Colon (tissue), 2 donors: ENCODE measurements at regions not wholly inside any gene's neighbourhood (a gene's known extent, or its start where the extent isn't known, plus 50 kb on each side); places are given as distances from the start of the nearest gene placed in this dataset.
"Not testable (repeated sequence)": the region's sequence is repeated elsewhere in the genome, so short reads cannot be mapped to it uniquely, and the experiment has no call there.

ENCODE experiments used
- FAIRE-seq: peaks from 2 replicates; lab custom pipeline; 2012; peaks lifted over from hg19 to GRCh38; lab: Jason Lieb, UNC
- donor health status: control.
- donor health status: control.

DNA sequence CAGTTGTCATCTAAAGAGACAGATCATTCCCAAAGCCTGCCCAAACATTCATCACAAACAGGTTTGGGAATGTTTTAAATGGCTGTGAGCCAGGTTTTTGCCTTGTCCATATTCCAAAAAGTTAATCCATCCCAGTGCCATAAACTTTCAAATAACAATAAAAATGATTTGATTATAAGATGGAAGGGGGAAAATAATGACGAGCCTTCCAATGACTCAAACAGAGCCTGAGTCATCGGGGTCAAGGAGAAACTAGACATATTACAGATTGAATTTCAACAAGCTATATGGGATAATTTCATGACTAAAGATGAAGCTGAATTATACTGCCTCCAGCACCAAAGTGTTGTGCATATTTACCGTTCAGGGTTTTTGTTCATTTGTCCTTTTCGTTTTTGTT is 195.8 kb upstream of the PKN2 start:
- FAIRE-seq: no peak

GRCh38 chr1:88490676-88491075 is 193.4 kb upstream of the PKN2 start:
- FAIRE-seq: no peak

DNA sequence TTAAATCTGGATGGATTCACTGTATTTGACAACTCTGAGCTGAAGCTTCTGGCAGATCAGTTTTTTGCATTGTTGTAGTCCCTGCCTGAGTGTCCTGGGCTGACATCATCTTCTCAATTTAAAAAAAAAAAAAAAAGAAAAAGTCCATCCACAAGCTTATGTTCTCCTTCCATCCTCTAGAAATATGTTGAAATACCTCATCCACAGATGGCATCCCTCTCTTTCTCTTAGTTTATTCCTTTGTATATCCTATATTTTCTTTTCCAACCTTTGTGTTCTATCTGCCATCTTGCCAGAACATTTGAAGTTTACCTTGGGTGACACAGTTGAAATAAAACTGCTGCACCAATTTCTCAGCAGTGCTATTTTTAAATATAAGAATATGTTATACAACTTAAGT is 184.4 kb upstream of the PKN2 start:
- FAIRE-seq: no peak

DNA sequence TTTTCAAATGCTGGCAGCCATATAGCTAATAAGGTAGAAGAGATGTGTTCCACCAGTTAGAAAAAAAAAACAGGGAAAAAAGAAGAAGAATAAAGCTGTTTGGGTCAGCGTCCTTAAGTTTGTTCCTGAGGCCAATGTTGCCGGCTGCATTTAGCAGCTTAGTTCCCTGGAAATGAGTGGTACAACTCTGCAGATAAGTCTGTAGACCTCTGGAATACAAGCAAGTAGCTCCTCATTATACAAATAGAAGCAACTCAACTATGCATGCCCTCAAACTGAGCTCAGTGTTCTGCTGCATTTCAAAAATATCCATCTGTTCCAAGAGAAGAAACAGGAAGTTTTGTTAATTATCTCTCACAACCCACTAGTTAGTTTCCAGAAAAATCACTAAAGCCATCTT is 181.2 kb upstream of the PKN2 start:
- FAIRE-seq: no peak

GRCh38 chr1:88503646-88504045 is 180.4 kb upstream of the PKN2 start:
- no peak for FAIRE-seq

GRCh38 chr1:88504601-88505000 is 179.5 kb upstream of the PKN2 start:
- no peak for FAIRE-seq

DNA sequence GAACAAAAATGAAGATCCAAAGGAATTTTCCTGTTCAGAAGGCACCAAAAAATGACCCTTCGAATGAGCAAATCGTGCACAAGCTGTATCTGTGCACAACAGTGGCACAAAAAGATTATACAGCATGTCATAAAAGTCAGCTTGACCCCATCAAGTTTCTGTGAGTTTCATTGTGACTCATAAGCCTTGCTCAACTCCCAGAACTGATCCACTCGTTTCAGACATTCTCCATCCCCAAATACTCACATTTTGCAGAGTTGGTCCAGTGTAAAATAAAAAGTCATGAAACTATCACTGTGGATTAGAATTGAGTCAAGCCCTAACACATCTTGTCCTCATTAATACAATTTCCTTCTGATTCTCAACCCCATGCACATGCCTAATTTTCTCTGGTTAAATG is 174.7 kb upstream of the PKN2 start:
- no peak for FAIRE-seq

DNA sequence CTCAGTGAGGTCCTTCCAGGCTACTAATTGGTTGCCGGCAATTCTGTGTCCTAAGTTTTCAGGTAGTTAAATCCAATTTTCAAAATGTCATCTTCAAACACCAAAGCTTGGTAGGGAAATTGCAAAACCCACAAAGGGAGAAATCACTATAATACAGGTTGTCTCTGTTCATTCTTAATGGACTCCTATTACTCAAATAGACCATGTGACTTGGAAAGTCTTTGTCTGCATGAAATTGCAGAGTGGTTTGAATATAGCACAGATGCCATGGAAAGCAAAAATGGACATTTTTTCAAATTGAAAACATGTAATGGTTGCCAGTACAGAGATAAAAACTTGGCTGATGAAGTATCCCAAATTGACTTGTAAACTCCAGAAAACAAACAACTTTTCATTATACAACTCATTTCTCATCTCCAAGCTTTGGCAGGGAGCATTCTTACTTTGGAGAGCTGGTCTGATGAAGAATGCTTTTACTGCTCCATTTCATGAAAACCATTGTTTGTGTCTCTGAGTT is 169.5 kb upstream of the PKN2 start:
- FAIRE-seq: no peak

GRCh38 chr1:88517499-88517898 is 166.6 kb upstream of the PKN2 start:
- not testable (repeated sequence) for FAIRE-seq

- no peak for FAIRE-seq
Measured at GRCh38 chr1:88519156-88519555, 164.9 kb upstream of the PKN2 start.

GRCh38 chr1:88523854-88524528 is 160.1 kb upstream of the PKN2 start:
- FAIRE-seq: no peak

DNA sequence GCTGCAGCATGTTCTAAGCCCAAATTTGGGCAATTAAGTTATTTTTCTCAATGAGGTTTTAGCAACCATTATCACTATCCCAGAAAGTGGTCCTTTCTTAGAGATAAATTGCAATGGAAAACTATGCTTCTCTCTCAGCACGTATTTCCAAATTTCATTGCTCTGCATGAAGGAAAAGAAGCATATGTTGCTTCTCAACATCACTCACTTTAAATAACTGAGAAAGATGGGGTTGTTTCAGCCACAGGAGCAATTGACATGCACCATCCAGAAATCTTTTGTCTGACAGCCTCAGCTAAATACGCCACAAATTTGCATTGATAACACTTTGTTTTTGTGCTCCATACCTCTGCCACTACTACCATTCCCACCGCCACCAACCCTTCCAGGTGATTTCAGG is 157.6 kb upstream of the PKN2 start:
- no peak for FAIRE-seq

DNA sequence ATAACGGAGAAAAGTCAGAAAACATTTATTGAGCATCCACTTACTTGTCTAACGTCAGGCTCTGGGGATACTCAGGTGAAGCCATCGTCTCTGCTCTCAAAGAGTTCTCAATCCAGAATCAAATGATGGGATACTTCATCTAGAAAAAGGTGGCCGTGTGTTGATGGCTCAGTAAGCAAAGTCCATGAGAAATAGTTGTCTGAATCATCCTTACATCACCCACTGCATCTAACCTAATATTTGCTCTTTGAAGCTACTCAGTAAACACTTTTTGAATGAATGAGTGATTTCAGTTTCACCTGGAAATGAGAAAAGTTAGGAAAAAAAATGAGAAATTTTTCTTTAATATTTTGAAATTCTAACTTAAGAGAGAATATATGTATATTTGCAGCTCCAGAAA is 155.3 kb upstream of the PKN2 start:
- no peak for FAIRE-seq

DNA sequence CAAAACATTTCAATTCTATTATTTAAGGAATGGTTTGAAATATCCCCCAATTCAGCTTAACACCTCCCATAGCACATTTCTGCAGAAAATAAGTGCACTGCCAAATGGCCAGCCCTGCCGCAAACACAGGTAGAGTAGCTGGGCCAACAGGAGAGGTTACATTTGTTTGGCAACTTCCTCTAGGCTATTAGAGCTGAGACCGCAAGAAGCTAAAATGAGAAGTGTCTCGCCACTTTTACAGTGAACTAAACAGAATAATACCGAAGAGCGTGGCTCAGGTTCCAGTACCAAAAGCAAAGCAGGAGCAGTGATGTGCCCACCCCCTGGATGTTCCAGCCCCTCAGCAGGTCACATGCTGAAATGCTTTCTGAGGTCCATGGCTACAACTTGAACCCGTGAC is 154.5 kb upstream of the PKN2 start:
- no peak for FAIRE-seq

DNA sequence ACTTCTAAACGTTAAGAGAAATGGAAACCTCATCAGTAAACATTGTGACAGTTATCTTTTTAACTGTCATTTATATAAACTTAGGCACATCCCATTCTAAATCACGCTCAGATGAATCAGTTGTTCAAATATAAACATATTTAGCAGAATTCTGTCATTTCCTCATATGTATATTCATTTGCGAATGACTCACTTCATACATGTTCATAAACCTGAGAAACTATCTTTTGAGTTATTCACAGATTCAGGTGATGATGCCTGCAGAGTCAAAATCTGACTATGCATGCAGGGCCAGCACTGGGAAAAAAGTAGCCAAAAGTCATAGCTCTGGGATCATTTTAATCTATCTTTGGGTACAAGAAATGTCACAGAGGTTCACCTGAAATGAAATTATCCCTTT is 153.8 kb upstream of the PKN2 start:
- FAIRE-seq: no peak

- no peak for FAIRE-seq
Measured at GRCh38 chr1:88537787-88538186, 146.3 kb upstream of the PKN2 start.

- FAIRE-seq: no peak
Measured at GRCh38 chr1:88538222-88538899, 145.7 kb upstream of the PKN2 start.

GRCh38 chr1:88540255-88540654 is 143.8 kb upstream of the PKN2 start:
- no peak for FAIRE-seq

- FAIRE-seq: no peak
Measured at GRCh38 chr1:88541596-88541995, 142.5 kb upstream of the PKN2 start.

DNA sequence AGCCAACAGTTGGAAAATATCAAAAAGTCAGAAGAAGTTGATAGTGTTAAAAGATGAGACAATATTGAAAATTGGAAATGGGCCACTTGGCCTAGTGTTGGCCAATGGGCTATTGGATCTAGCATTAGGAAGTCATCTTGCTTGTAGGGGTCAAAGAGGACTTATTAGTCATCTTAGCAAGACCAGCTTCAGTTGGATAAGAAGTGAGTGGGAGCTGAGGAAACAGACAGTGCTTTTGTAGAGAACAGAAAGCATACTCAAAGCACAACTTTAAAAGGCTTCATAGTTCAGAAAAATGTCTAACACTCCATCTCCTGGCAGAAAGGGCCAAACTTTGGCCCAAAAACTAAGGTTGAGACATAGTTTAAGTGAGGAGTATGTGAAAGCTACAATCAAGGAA is 139.9 kb upstream of the PKN2 start:
- no peak for FAIRE-seq

DNA sequence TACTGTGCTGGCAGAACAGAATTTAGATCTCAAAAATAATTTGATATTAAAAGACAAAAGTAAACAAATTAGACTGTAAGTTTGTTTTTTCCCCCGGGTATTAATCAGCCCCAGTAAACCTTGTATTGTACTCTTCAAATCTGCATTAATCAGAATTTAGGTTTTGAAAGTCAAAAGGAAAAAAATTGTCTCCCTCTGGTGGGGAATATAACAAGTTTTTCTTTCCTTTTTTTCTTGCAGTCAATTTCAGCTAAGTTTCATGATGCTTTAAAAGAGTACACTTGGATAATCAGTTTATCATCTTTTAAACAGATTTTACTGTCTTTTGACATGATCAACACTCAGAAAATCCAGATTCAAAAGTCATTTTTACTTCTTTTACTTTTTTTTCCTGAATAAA is 134.5 kb upstream of the PKN2 start:
- FAIRE-seq: no peak

GRCh38 chr1:88552226-88552625 is 131.8 kb upstream of the PKN2 start:
- FAIRE-seq: no peak

GRCh38 chr1:88557014-88557413 is 127.1 kb upstream of the PKN2 start:
- FAIRE-seq: no peak

- no peak for FAIRE-seq
Measured at GRCh38 chr1:88560621-88561020, 123.5 kb upstream of the PKN2 start.
